ENCODE measurements at regions not wholly inside any gene's neighbourhood (a gene's known extent, or its start where the extent isn't known, plus 50 kb on each side); places are given as distances from the start of the nearest gene placed in this dataset.

DNA sequence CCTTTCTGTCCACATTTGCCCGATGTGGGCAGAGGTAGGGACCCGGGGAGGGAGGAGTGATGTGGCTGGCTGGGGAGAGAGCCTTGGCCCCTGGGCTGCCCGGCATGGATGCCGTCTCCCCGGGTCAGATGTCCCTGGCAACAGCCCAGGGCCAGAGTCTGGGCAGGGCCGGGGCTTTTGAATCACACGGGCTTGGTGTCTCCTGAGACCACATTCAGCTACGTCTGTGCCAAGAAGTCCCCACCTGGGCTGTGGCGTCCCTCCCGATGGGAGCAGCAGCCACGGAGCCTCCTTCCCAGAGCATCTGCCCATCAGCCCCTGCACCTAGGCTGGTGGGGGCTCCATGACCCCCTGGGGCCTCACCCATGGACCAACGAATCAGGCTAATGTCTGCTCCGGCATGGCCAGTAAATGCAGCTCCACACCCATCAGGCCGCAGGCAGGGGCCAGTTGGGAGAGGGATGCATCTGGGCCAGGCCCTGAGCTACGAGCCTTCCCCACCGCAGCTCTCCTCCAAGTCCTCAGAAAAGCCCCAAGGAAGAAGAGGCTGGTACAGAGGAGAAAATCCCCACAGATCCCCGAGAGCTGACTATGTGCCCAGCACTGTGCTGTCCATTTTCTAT is 109.4 kb downstream of the RFLNA start:
- TF ChIP-seq, protein P1, sequence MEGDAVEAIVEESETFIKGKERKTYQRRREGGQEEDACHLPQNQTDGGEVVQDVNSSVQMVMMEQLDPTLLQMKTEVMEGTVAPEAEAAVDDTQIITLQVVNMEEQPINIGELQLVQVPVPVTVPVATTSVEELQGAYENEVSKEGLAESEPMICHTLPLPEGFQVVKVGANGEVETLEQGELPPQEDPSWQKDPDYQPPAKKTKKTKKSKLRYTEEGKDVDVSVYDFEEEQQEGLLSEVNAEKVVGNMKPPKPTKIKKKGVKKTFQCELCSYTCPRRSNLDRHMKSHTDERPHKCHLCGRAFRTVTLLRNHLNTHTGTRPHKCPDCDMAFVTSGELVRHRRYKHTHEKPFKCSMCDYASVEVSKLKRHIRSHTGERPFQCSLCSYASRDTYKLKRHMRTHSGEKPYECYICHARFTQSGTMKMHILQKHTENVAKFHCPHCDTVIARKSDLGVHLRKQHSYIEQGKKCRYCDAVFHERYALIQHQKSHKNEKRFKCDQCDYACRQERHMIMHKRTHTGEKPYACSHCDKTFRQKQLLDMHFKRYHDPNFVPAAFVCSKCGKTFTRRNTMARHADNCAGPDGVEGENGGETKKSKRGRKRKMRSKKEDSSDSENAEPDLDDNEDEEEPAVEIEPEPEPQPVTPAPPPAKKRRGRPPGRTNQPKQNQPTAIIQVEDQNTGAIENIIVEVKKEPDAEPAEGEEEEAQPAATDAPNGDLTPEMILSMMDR (IDR thresholded peaks at IDR 0.05; ENCODE audit: low read depth, low read length): no peak
- no peak for DNase-seq (ENCODE audit: extremely low read depth, low read depth)

DNA sequence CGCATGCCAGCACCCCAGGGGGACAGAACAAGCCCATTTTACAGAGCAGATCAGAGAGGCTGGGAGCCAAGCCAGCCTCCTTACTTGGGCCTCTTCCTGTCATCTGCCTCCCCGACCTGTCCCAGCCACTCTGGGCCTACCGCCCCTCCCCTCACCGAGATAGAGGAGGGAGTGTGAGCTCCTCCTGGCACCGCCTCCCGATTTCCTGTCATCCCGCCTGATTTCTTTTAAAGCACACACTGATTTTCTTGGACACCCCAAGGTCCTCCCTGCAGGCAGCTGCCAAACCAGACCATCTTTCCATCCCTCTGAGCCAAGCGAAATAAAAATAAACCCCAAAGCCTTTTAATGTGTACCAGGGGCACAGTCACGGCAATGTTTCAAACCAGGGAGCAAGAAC is 108.4 kb downstream of the RFLNA start:
- TF ChIP-seq, protein P1 (IDR thresholded peaks at IDR 0.05; ENCODE audit: low read depth, low read length): no peak
- no peak for DNase-seq (ENCODE audit: extremely low read depth, low read depth)

DNA sequence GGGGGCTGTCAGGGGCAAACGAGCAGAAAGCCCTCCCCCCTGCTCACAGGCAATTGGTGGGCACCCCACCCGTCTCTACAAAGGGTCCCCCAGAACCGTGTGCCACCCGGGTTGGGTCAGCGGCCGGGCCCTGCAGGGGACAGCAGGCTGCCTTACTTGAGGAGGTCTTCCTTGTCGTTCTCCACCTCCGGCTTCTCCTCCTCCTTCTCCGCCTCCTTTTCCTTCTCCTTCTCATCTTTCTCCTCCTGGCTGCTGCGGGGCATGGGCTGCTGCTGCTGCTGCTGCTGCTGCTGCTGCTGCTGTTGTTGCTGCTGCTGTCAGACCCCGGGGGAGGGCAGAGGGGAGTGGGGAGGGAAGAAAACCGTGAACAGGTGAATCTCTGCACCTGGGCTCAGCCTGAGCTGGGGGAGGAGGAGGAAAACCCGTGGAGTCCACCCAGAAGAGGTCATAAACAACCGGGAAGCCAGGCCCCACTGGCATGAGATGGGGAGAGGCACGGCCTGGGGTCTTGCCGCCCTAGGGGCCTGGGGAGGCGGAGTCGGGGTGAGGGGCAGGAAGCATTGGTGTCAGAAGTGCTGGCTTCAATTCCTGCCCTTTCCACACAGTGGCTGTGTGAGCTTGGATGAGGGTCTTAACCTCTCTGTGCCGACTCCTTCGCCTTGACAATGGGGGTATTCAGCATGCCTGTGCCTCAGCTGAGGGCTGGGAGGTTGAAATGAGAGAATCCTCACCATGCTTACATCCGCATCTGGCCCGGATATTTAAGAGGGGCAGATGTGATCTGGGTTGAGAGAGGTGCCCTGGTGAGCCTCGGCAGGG is 107.6 kb downstream of the RFLNA start:
- DNase-seq (ENCODE audit: extremely low read depth, low read depth): no peak
- TF ChIP-seq, protein P1 (IDR thresholded peaks at IDR 0.05; ENCODE audit: low read depth, low read length): no peak

DNA sequence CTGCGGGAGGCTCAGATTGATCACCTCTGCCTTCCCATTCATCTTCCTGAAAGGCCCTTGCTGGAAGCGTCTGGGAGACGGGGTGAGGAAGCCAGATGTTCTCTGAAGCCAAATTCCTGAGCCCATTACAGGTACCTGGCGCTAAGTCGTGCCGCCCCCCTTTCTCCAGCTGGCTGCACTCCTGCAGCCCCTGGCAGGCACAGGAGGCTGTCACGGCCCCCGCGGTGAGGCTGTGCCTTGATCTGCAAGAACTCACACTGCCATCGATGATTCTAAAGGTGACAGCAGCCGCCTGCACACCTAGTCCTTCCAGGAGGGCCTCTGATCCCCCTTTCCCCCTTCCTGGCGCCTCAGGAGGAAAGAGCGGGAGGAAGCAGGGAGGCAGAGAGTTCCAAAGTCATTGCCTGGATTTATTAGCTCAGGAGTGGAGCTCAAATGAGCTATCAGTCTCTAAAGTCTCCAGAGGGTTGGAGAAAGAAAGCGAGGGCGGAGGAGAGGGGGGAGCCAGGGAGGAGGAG is 106.9 kb downstream of the RFLNA start:
- TF ChIP-seq, protein P1 (IDR thresholded peaks at IDR 0.05; ENCODE audit: low read depth, low read length): no peak
- no peak for DNase-seq (ENCODE audit: extremely low read depth, low read depth)

DNA sequence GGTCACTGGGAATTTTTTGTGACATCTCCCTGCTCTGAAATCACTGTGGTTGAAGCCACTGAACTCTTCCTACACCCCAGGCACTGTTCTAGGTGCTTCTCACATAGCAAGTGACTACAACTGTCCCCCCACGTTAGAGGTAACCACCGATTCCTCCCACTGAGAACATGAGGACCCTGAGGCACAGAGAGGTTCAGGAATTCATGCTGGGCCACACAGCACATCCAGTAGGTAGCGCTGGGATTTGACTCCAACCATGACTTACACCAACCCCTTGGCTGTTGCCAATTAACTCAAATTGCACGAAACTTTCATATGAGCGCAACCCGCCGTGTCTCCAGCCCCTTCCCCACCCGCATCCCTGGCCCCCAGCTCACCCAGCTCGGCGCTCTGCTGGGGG is 105.2 kb downstream of the RFLNA start:
- DNase-seq (ENCODE audit: extremely low read depth, low read depth): no peak
- TF ChIP-seq, protein P1 (IDR thresholded peaks at IDR 0.05; ENCODE audit: low read depth, low read length): no peak

DNA sequence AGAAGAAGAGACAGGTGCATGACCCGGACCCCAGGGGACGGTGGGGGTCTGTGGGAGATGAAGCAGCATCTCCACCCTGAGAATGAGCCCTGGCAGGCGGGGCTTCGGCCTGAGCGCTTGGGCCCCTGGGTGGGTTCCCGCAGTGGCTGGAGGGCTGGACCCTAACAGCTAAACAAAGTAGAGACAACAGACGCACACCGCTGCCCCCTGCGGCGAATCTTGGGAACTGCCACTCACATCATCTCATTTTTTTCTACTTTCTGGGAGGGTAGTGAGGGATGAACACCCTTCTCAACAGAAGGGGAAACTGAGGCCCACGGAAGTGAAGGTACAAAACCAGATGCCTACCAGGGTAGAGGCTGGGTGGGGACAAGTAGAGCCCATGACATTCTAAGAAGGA is 104.7 kb downstream of the RFLNA start:
- TF ChIP-seq, protein P1 (IDR thresholded peaks at IDR 0.05; ENCODE audit: low read depth, low read length): peak; percentile 70
- DNase-seq (ENCODE audit: extremely low read depth, low read depth): no peak

DNA sequence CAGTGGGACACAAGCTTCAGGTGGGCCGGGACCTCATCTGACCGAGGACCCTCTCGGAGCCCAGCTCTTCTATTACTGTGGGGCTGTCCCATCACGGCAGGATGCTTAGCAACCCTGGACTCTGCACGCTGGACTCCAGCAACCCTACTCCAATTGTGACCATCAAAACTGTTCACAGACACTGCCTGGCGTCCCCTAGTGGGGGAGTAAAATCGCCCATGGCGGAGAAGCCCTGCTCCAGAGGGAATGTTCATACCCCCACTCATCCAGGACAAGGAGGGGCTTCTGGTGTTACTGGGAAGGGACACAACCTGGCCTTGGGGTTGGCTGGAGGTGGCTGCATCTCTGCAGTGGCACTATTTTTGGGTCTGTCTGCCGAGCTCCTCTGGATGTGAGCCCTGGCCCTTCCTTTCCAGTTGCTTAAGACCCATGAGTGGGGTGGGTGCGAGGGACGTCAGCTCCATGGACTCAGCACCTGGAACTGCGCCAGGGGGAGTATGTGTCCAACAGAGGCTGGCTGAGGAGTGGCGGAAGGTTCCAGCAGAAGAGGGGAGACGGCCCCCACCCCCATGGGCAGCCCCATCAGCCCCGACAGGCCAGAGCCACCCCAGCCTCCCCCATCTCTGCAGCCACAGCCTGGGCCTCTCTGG is 103.8 kb downstream of the RFLNA start:
- no peak for DNase-seq (ENCODE audit: extremely low read depth, low read depth)
- TF ChIP-seq, protein P1 (IDR thresholded peaks at IDR 0.05; ENCODE audit: low read depth, low read length): no peak; the same call in 1 of the 2 replicates
